ENCODE measurements at regions not wholly inside any gene's neighbourhood (a gene's known extent, or its start where the extent isn't known, plus 50 kb on each side); places are given as distances from the start of the nearest gene placed in this dataset.

DNA sequence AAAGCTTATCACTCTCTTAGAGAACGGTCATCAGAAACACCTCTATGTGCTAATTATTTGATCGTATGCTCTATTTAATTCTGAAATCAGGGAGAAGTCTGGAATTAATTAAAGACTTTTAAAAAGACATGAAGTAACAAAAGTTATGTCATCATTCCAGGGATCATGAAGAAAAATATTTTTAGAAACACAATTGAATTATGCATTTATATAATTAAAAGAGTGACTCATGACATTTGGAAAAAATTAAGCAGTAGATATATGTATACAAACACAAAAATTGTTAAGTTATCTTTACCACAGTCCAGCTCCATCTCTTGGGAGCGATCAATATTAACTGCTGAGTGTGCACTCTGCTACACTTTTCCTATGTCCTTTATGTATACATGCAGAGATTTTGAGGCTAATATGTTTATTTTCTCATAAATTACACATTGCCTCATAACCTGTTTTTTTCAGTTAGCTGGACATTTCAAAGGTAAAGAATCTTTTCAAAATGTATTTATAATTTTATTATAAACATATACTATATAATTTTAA is 717.7 kb downstream of the GBE1 start:
- DNase-seq (no peak), ATAC-seq (no peak)
- Histone ChIP-seq H3K27me3 (no peaks in the 10 kb centered on the region), H3K4me3 (no peak overlapping the region), H3K27ac (no peak overlapping the region), H3K9me3 (no peaks in the 10 kb centered on the region), H3K4me1 (no peaks in the 10 kb centered on the region), H3K36me3 (no peaks in the 10 kb centered on the region)
- intact Hi-C loops (cut with DNase I): no loop called here
- TF ChIP-seq, protein P1, sequence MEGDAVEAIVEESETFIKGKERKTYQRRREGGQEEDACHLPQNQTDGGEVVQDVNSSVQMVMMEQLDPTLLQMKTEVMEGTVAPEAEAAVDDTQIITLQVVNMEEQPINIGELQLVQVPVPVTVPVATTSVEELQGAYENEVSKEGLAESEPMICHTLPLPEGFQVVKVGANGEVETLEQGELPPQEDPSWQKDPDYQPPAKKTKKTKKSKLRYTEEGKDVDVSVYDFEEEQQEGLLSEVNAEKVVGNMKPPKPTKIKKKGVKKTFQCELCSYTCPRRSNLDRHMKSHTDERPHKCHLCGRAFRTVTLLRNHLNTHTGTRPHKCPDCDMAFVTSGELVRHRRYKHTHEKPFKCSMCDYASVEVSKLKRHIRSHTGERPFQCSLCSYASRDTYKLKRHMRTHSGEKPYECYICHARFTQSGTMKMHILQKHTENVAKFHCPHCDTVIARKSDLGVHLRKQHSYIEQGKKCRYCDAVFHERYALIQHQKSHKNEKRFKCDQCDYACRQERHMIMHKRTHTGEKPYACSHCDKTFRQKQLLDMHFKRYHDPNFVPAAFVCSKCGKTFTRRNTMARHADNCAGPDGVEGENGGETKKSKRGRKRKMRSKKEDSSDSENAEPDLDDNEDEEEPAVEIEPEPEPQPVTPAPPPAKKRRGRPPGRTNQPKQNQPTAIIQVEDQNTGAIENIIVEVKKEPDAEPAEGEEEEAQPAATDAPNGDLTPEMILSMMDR (IDR thresholded peaks at IDR 0.05): no peak

DNA sequence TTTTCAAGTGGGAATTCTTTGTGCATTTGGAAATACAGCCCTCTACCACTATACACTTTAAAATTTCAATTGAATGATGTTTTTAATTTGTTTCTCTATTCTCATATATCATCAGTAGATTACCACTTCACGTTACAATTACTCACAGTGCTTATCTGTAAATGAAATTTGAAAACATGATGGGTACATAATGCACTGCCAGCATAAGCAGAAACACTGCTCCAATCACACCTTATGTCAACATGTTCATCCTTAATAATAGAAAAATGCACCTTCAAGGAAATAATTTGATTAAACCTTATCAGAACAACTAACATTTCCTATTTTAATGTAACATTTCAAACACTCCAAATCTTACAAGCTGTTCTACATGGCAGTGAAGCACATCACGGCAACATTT is 718.4 kb downstream of the GBE1 start:
- no peaks in the 10 kb centered on the region for H3K36me3 ChIP-seq
- TF ChIP-seq, protein P1 (IDR thresholded peaks at IDR 0.05): no peak
- DNase-seq (no peak), ATAC-seq (no peak)
- no peak overlapping the region for H3K27ac ChIP-seq
- intact Hi-C loops (cut with DNase I): no loop called here
- H3K9me3 ChIP-seq: no peaks in the 10 kb centered on the region
- no peaks in the 10 kb centered on the region for H3K4me1 ChIP-seq
- H3K4me3 ChIP-seq: no peak overlapping the region
- H3K27me3 ChIP-seq: no peaks in the 10 kb centered on the region

DNA sequence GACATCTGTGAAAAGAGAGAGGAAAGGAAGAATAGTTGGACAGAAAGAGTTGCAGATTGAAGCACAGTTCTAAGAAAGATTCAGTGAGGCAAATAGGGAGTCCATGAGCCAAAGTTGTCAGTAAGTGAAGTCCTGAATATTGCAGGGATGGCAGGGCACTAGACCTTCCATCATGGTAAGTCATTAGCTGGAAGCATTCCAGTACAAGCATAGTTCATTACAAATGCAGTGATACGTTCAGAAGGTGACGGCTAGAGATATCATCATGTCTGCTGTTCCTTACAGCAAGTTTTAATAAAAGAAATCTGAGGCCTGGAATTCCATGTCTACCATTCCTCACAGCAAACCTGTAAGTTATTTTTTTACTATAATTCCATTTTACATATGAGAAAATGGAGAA is 720.1 kb downstream of the GBE1 start:
- Histone ChIP-seq H3K4me1 (no peaks in the 10 kb centered on the region), H3K27me3 (no peaks in the 10 kb centered on the region), H3K9me3 (peaks cover 0 to 2% of the 10 kb centered on the region in 2 donors), H3K4me3 (no peak overlapping the region), H3K27ac (no peak overlapping the region), H3K36me3 (no peaks in the 10 kb centered on the region)
- no peak for DNase-seq
- TF ChIP-seq, protein P1 (IDR thresholded peaks at IDR 0.05): no peak
- ATAC-seq: no peak
- intact Hi-C loops (cut with DNase I): no loop called here

GRCh38 chr3:81040107-81040506 is 721.3 kb downstream of the GBE1 start:
- Histone ChIP-seq H3K27ac (no peak overlapping the region), H3K36me3 (no peaks in the 10 kb centered on the region), H3K9me3 (peaks cover 0 to 2% of the 10 kb centered on the region in 2 donors), H3K4me1 (no peaks in the 10 kb centered on the region), H3K27me3 (no peaks in the 10 kb centered on the region), H3K4me3 (no peak overlapping the region)
- ATAC-seq (no peak), DNase-seq (no peak)
- TF ChIP-seq, protein P1 (IDR thresholded peaks at IDR 0.05): no peak
- intact Hi-C loops (cut with DNase I): no loop called here

GRCh38 chr3:81033684-81034083 is 727.8 kb downstream of the GBE1 start:
- TF ChIP-seq, protein P1 (IDR thresholded peaks at IDR 0.05): no peak
- Histone ChIP-seq H3K27ac (no peak overlapping the region), H3K9me3 (peaks cover 0 to 2% of the 10 kb centered on the region in 2 donors), H3K27me3 (no peaks in the 10 kb centered on the region), H3K4me3 (no peak overlapping the region), H3K36me3 (no peaks in the 10 kb centered on the region), H3K4me1 (no peaks in the 10 kb centered on the region)
- no peak for DNase-seq
- no peak for ATAC-seq
- intact Hi-C loops (cut with DNase I): no loop called here
